ENCODE measurements at regions not wholly inside any gene's neighbourhood (a gene's known extent, or its start where the extent isn't known, plus 50 kb on each side); places are given as distances from the start of the nearest gene placed in this dataset.

GRCh38 chr11:113567867-113568544 lies 92.8 kb upstream of the DRD2 start:
- H3K27me3 ChIP-seq (ENCODE audit: control insufficient read depth in 2 of 2, insufficient read depth in 2 of 2, low read length in 2 of 2) = peaks cover 0 to 11% of the 10 kb centered on the region in 2 experiments; a peak in 2 of 5 replicates
- ChIA-PET CTCF (ENCODE audit: low intra/inter-chr PET ratio) (no interaction called here), POLR2A (no interaction called here)
- H3K4me3 ChIP-seq = no peak overlapping the region
- no peaks in the 10 kb centered on the region for H4K20me1 ChIP-seq (replicated peaks; ENCODE audit: control insufficient read depth, insufficient read depth, low read length)
- ATAC-seq = no peak; the same call in 2 of the 3 replicates
- in situ Hi-C loops (cut with MboI) (no loop called here), intact Hi-C loops (cut with micrococcal nuclease) (no loop called here)
- no peak overlapping the region for H2AFZ ChIP-seq (ENCODE audit: low read depth, low read length)
- DNase-seq (ENCODE audit: extremely low read depth in 1 of 4, low spot score in 3 of 4) = no peak
- 14% methylated on average over 9 of the region's 11 CpGs for WGBS (ENCODE audit: insufficient coverage, low coverage, missing lambda C conversion rate)
- no peaks in the 10 kb centered on the region for H3K9me1 ChIP-seq (ENCODE audit: control insufficient read depth, insufficient read depth, low read length)
- BruUV-seq (replicated peaks) = no TSS peak
- FAIRE-seq = no peak
- no peak overlapping the region for H3K9ac ChIP-seq (ENCODE audit: insufficient read depth in 1 of 2, low read depth in 2 of 2, low read length in 2 of 2)
- no peak overlapping the region for H3K27ac ChIP-seq (ENCODE audit: extremely low read depth, low read depth, low read length)
- TF ChIP-seq CHD7 (IDR thresholded peaks at IDR 0.05; ENCODE audit: low read depth, low read length) = peak; percentile 82
- no peak for TF ChIP-seq OTX1 (CRISPR knock-in tag; IDR thresholded peaks at IDR 0.05)
- H3K9me3 ChIP-seq (replicated peaks; ENCODE audit: control insufficient read depth, insufficient read depth, low read depth, low read length) = no peaks in the 10 kb centered on the region
- H3K4me1 ChIP-seq (replicated peaks in 1 of 2; ENCODE audit: control insufficient read depth in 2 of 2, insufficient read depth in 2 of 2, low read length in 2 of 2) = no peaks in the 10 kb centered on the region; a peak in 1 of 5 replicates
- no peaks in the 10 kb centered on the region for H3K79me2 ChIP-seq (ENCODE audit: control insufficient read depth, insufficient read depth, low read length)
- no peak overlapping the region for H3K4me2 ChIP-seq (ENCODE audit: insufficient read depth, low read length)
- H3K36me3 ChIP-seq (ENCODE audit: control insufficient read depth, insufficient read depth, low read length) = no peaks in the 10 kb centered on the region

Data from K562 (cell line).